Endothelial cell of umbilical vein (primary cell): ENCODE measurements at regions not wholly inside any gene's neighbourhood (a gene's known extent, or its start where the extent isn't known, plus 50 kb on each side); places are given as distances from the start of the nearest gene placed in this dataset.
A peak's percentile ranks its signal among the peaks of the same experiment; 100 is the strongest.

ENCODE experiments used
- BruUV-seq: library from RNA; stranded (reverse); fragments of 400-500 nt; replicated peaks from 2 replicates; lab custom pipeline; 2021; lab: Mats Ljungman, UMichigan
- CTCF ChIA-PET: fragments of 300-600, 350-600 bp; sonication (Branson Sonifier 250); formaldehyde crosslinking; loops from one replicate; lab custom pipeline; 2021; ENCODE audit warnings: antibody characterized with exemption, inconsistent platforms; lab: Charles Lee
- POLR2A ChIA-PET: fragments of 300-600, 350-600 bp; sonication (Branson Sonifier 250); formaldehyde crosslinking; loops from one replicate; lab custom pipeline; 2021; ENCODE audit warnings: antibody characterized with exemption, inconsistent platforms; lab: Charles Lee
- DNase-seq: peaks from one replicate; pipeline ENCODE4 v3.0.0-alpha.2; 2011; ENCODE audit warnings: low read depth, low spot score
- FAIRE-seq: peaks from 2 replicates; lab custom pipeline; 2011; peaks lifted over from hg19 to GRCh38; lab: Jason Lieb, UNC
- H2AFZ ChIP-seq: 2 replicates; pipeline ENCODE4 v1.6.0; 2012; ENCODE audit warnings: low read depth, low read length, control low read depth, inconsistent platforms
- H3K27ac ChIP-seq: 2 replicates; pipeline ENCODE4 v1.5.1; 2011; ENCODE audit warnings: low read depth, mild to moderate bottlenecking, control low read depth, low read length, moderate library complexity; ENCODE audit not compliant: insufficient read depth
- H3K27me3 ChIP-seq, 2 experiments: 2 replicates each; pipeline versions ENCODE4 v1.6.0 to v1.6.1; 2011; ENCODE audit warnings: low read length in 2 of 2, mixed read lengths in 1 of 2; ENCODE audit not compliant: control insufficient read depth in 2 of 2, insufficient read depth in 2 of 2
- H3K36me3 ChIP-seq, 2 experiments: 2 replicates in 1 of 2; 3 replicates in 1 of 2; pipeline ENCODE4 v1.5.1; 2011; ENCODE audit warnings: low read length in 2 of 2, mild to moderate bottlenecking in 1 of 2, moderate library complexity in 1 of 2; ENCODE audit not compliant: control insufficient read depth in 2 of 2, insufficient read depth in 2 of 2; ENCODE audit errors: extremely low read depth in 1 of 2
- H3K4me1 ChIP-seq: 3 replicates; pipeline ENCODE4 v1.5.1; 2011; ENCODE audit warnings: mild to moderate bottlenecking, low read length; ENCODE audit not compliant: control insufficient read depth, insufficient read depth; ENCODE audit errors: extremely low read depth
- H3K4me2 ChIP-seq: 2 replicates; pipeline ENCODE4 v1.6.1; 2011; ENCODE audit warnings: low read length, control low read depth, mixed read lengths; ENCODE audit not compliant: insufficient read depth
- H3K4me3 ChIP-seq, 3 experiments: fragments of 200-600 bp in 1 of 3; sonication (generic), shearing (Covaris generic) in 1 of 3; replicated peaks in 1 of 3; 2 replicates each; pipeline ENCODE4 v1.5.1; 2011 to 2016; ENCODE audit warnings: control low read depth in 3 of 3, low read length in 3 of 3, mild to moderate bottlenecking in 2 of 3, inconsistent platforms in 1 of 3, low read depth in 1 of 3, moderate library complexity in 1 of 3; ENCODE audit not compliant: insufficient read depth in 1 of 3
- H3K79me2 ChIP-seq: 2 replicates; pipeline ENCODE4 v1.6.0; 2012; ENCODE audit warnings: low read length, inconsistent platforms; ENCODE audit not compliant: control insufficient read depth, insufficient read depth
- H3K9ac ChIP-seq: replicated peaks from 2 replicates; pipeline ENCODE3; 2011; ENCODE audit warnings: low read length, control low read depth; ENCODE audit not compliant: insufficient read depth; ENCODE audit errors: extremely low read depth
- H3K9me1 ChIP-seq: replicated peaks from 3 replicates; pipeline ENCODE4 v1.6.0; 2011; ENCODE audit warnings: mild to moderate bottlenecking, low read length; ENCODE audit not compliant: control insufficient read depth, insufficient read depth; ENCODE audit errors: extremely low read depth
- H3K9me3 ChIP-seq: replicated peaks from 2 replicates; pipeline ENCODE4 v1.5.1; 2012; ENCODE audit warnings: low read length, inconsistent platforms; ENCODE audit not compliant: control insufficient read depth, insufficient read depth
- H4K20me1 ChIP-seq: replicated peaks from 2 replicates; pipeline ENCODE3; 2011; ENCODE audit warnings: mild to moderate bottlenecking, low read length; ENCODE audit not compliant: control insufficient read depth, insufficient read depth; ENCODE audit errors: extremely low read depth
- EZH2 ChIP-seq: IDR thresholded peaks from 2 replicates; pipeline ENCODE4 v1.6.1; 2012; ENCODE audit warnings: borderline replicate concordance, low read depth, mild to moderate bottlenecking, moderate library complexity, low read length, inconsistent platforms; ENCODE audit not compliant: severe bottlenecking
- FOS ChIP-seq: IDR thresholded peaks from 2 replicates; pipeline ENCODE4 v1.6.1; 2011; ENCODE audit warnings: mild to moderate bottlenecking, low read length, moderate library complexity, borderline replicate concordance; ENCODE audit not compliant: insufficient read depth
- GATA2 ChIP-seq: IDR thresholded peaks from 2 replicates; pipeline ENCODE4 v1.7.0; 2011; ENCODE audit warnings: low read depth, mild to moderate bottlenecking, moderate library complexity, mixed read lengths, low read length; ENCODE audit not compliant: insufficient read length, insufficient read depth
- JUN ChIP-seq: IDR thresholded peaks from 2 replicates; pipeline ENCODE4 v1.6.1; 2011; ENCODE audit warnings: borderline replicate concordance, low read depth; ENCODE audit not compliant: insufficient read length, insufficient read depth
- MYC ChIP-seq: IDR thresholded peaks from one replicate; pipeline ENCODE4 v1.6.1; 2011; ENCODE audit warnings: mild to moderate bottlenecking, low read depth, low read length
- POLR2A ChIP-seq: IDR thresholded peaks from 2 replicates; pipeline ENCODE4 v1.6.1; 2012; ENCODE audit warnings: low read depth, mild to moderate bottlenecking, control low read depth, low read length
- POLR2AphosphoS5 ChIP-seq: IDR thresholded peaks from 2 replicates; pipeline ENCODE4 v1.6.1; 2012; ENCODE audit warnings: low read depth, mild to moderate bottlenecking, control low read depth, low read length, moderate library complexity; ENCODE audit not compliant: insufficient read depth
- dilution Hi-C: fragments of 300-500 bp; cut with MboI; formaldehyde crosslinking; loops from one replicate; pipeline ENCODE4 v1.15.0; 2019; ENCODE audit warnings: low sequenced_read_pairs; ENCODE audit not compliant: extremely low pct_ligation_motif_present
- intact Hi-C: fragments of 100-400 bp; cut with micrococcal nuclease; formaldehyde crosslinking; loops from one replicate; pipeline ENCODE4 v1.10.0; 2022
- TF ChIP-seq, protein P1 (sequence below): IDR thresholded peaks from 2 replicates; pipeline ENCODE4 v1.6.1; 2011; ENCODE audit not compliant: insufficient read depth, insufficient read length
- TF ChIP-seq, protein P2 (sequence below), 2 donors: IDR thresholded peaks; 1 replicate in 1 of 2; 2 replicates in 1 of 2; pipeline ENCODE4 v1.5.1; 2011; ENCODE audit warnings: low read length in 2 of 2, mild to moderate bottlenecking in 2 of 2, moderate library complexity in 2 of 2, control low read depth in 1 of 2, inconsistent platforms in 1 of 2, low read depth in 1 of 2; ENCODE audit not compliant: insufficient read depth in 1 of 2; ENCODE audit errors: extremely low read depth in 1 of 2

GRCh38 chr20:11738852-11739251, 178.8 kb upstream of the BTBD3 start:
- no peak overlapping the region for H3K4me3 ChIP-seq
- H3K79me2 ChIP-seq, result no peaks in the 10 kb centered on the region
- no TSS peak for BruUV-seq
- peaks cover 25% of the 10 kb centered on the region for H3K4me1 ChIP-seq
- no peaks in the 10 kb centered on the region for H4K20me1 ChIP-seq
- no peak overlapping the region for H3K27ac ChIP-seq
- H2AFZ ChIP-seq, result no peak overlapping the region
- CTCF ChIA-PET, result interaction anchor here (0.9 to 1.5 kb wide), 4 partner anchors 9 to 179 kb away, joined by 3 read pairs; partner anchors contain the start of gene BTBD3
- intact Hi-C loops (no loop called here), dilution Hi-C loops (no loop called here)
- H3K4me2 ChIP-seq, result peak overlapping the region; percentile 73
- DNase-seq (peak; percentile 39), FAIRE-seq (no peak)
- H3K9ac ChIP-seq, result no peak overlapping the region
- H3K27me3 ChIP-seq, result no peaks in the 10 kb centered on the region
- TF ChIP-seq EZH2 (no peak), POLR2AphosphoS5 (no peak), GATA2 (peak; percentile 64), FOS (peak; percentile 63), MYC (no peak), POLR2A (no peak), JUN (peak; percentile 53)
- TF ChIP-seq, protein P1, sequence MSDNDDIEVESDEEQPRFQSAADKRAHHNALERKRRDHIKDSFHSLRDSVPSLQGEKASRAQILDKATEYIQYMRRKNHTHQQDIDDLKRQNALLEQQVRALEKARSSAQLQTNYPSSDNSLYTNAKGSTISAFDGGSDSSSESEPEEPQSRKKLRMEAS, result no peak
- TF ChIP-seq, protein P2, sequence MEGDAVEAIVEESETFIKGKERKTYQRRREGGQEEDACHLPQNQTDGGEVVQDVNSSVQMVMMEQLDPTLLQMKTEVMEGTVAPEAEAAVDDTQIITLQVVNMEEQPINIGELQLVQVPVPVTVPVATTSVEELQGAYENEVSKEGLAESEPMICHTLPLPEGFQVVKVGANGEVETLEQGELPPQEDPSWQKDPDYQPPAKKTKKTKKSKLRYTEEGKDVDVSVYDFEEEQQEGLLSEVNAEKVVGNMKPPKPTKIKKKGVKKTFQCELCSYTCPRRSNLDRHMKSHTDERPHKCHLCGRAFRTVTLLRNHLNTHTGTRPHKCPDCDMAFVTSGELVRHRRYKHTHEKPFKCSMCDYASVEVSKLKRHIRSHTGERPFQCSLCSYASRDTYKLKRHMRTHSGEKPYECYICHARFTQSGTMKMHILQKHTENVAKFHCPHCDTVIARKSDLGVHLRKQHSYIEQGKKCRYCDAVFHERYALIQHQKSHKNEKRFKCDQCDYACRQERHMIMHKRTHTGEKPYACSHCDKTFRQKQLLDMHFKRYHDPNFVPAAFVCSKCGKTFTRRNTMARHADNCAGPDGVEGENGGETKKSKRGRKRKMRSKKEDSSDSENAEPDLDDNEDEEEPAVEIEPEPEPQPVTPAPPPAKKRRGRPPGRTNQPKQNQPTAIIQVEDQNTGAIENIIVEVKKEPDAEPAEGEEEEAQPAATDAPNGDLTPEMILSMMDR (IDR thresholded peaks at IDR 0.05; ENCODE audit: extremely low read depth in 1 of 2, insufficient read depth in 1 of 2, low read depth in 1 of 2, low read length in 2 of 2), result no peak
- POLR2A ChIA-PET, result no interaction called here
- no peaks in the 10 kb centered on the region for H3K9me1 ChIP-seq
- no peaks in the 10 kb centered on the region for H3K9me3 ChIP-seq
- H3K36me3 ChIP-seq, result no peaks in the 10 kb centered on the region
